Pancreas (tissue), 10 donors: ENCODE measurements at regions not wholly inside any gene's neighbourhood (a gene's known extent, or its start where the extent isn't known, plus 50 kb on each side); places are given as distances from the start of the nearest gene placed in this dataset.

Experiments used
- ATAC-seq, 4 donors: fragments of 200-7000 bp; cut with Tn5 transposase; one replicate each; pipeline versions ENCODE4 v1.8.0 to v1.9.1; 2020; ENCODE audit warnings: mild to moderate bottlenecking in 4 of 4, moderate library complexity in 4 of 4
- DNase-seq, 6 donors: peaks; one replicate each; pipeline ENCODE4 v3.0.0-alpha.2; 2020
- FAIRE-seq: peaks from 2 replicates; lab custom pipeline; 2012; peaks lifted over from hg19 to GRCh38; lab: Jason Lieb, UNC
- H3K27ac ChIP-seq, 4 donors: fragments of 200-600 bp; sonication (generic); 1 replicate in 3 of 4; 2 replicates in 1 of 4; pipeline versions ENCODE4 v1.5.0 to v1.8.0; 2020
- H3K27me3 ChIP-seq, 4 donors: fragments of 200-600 bp; one replicate each; pipeline ENCODE4 v1.8.0; 2021
- H3K36me3 ChIP-seq, 3 donors: fragments of 200-600 bp; sonication (generic) in 1 of 3; one replicate each; pipeline versions ENCODE4 v1.5.0 to v1.8.0; 2020 to 2021
- H3K4me1 ChIP-seq, 3 donors: fragments of 200-600 bp; one replicate each; pipeline ENCODE4 v1.8.0; 2021
- H3K4me3 ChIP-seq, 4 donors: fragments of 200-600 bp; sonication (generic) in 2 of 4; one replicate each; pipeline versions ENCODE4 v1.5.0 to v1.8.0; 2020 to 2021
- H3K9me3 ChIP-seq, 4 donors: fragments of 200-600 bp; one replicate each; pipeline ENCODE4 v1.8.0; 2021
- WGBS, 2 donors: extraction: QIAGEN DNeasy Blood & Tissue Kit; methylation state at CpG; one replicate each; pipeline ENCODE4 v1.1.7; 2013; 5-methylcytosine and 5-hydroxymethylcytosine counted together
- intact Hi-C, 3 donors: fragments of 100-400 bp; cut with DNase I; formaldehyde crosslinking; loops; one replicate each; pipeline versions ENCODE4 v1.11.1 to v1.14.2; 2022
- TF ChIP-seq, protein P1 (sequence below), 4 donors: fragments of 200-600 bp; sonication (generic) in 3 of 4; IDR thresholded peaks; one replicate each; pipeline versions ENCODE4 v1.5.0 to v1.8.0; 2021; ENCODE audit warnings: antibody characterized with exemption in 4 of 4
- donor health status: healthy with polysubstance abuse.
- donor health status: DM: no; HTN: no; CAD: no; lungs with moderate emphysema.
- donor health status: DM: no; HTN: no; CAD: no.
- donor health status: control.
- donor health status: control.
- donor health status: Bipolar disorder and iron deficiency.
- donor health status: DM: yes; HTN: yes; CAD: no.
- donor health status: DM: no; HTN: no; CAD: no.
- donor health status: DM: no; HTN: no; CAD: no.
- donor health status: DM: yes; HTN: yes; CAD: no.

DNA sequence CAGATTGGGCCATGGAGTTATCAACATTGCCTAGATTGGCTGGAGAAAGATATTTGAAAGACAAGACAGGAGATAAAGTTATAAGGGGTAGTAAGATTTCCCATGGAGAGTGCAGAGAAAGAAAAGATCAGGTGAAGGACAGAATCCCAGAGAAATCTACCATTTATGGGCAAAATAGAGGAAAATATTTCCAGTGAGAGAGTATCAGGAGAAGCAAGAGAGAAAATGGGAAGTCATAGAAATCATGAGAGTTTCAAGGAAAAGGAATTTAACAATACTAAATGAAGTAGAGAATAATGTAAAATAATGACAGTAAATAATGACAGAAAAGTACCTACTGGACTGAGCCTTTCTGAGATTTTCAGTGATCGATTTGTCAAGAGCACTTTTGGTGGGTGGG, 447.6 kb upstream of the CHST9 start:
- no peak for DNase-seq
- no peaks in the 10 kb centered on the region for H3K4me1 ChIP-seq
- 52 to 93% methylated on average over 1 of the region's 1 CpG for whole genome bisulfite sequencing, 2 donors
- intact Hi-C loops = no loop called here
- peaks cover 0 to 3% (median 0%) of the 10 kb centered on the region in 4 donors for H3K27me3 ChIP-seq
- H3K9me3 ChIP-seq = no peaks in the 10 kb centered on the region
- ATAC-seq = no peak
- TF ChIP-seq, protein P1, sequence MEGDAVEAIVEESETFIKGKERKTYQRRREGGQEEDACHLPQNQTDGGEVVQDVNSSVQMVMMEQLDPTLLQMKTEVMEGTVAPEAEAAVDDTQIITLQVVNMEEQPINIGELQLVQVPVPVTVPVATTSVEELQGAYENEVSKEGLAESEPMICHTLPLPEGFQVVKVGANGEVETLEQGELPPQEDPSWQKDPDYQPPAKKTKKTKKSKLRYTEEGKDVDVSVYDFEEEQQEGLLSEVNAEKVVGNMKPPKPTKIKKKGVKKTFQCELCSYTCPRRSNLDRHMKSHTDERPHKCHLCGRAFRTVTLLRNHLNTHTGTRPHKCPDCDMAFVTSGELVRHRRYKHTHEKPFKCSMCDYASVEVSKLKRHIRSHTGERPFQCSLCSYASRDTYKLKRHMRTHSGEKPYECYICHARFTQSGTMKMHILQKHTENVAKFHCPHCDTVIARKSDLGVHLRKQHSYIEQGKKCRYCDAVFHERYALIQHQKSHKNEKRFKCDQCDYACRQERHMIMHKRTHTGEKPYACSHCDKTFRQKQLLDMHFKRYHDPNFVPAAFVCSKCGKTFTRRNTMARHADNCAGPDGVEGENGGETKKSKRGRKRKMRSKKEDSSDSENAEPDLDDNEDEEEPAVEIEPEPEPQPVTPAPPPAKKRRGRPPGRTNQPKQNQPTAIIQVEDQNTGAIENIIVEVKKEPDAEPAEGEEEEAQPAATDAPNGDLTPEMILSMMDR (IDR thresholded peaks at IDR 0.05) = no peak
- H3K27ac ChIP-seq = no peak overlapping the region
- no peak for FAIRE-seq
- no peak overlapping the region for H3K4me3 ChIP-seq
- H3K36me3 ChIP-seq = no peaks in the 10 kb centered on the region

DNA sequence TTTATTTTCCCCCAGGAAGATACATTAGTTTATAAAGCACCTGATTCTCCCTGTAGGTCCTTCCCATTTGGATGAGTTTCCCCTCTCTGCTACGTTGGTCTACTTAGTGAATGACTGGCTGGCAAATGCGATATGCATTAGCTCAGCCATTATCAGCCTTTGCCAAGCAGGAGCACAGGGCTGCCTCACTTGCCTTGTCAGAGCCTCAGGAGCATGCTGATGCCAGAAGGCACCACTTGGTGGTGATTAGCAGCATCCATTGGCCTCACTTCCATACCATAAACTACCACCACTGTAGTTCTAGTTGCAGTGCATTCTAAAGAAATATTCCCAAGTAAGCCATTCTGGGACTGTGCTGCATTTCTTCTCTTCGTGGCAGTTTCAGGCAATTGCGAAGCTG, 442.8 kb upstream of the CHST9 start:
- ATAC-seq (no peak), DNase-seq (no peak), FAIRE-seq (no peak)
- no peaks in the 10 kb centered on the region for H3K4me1 ChIP-seq
- H3K27me3 ChIP-seq = peaks cover 0 to 3% (median 0%) of the 10 kb centered on the region in 4 donors
- no peak overlapping the region for H3K4me3 ChIP-seq
- no peaks in the 10 kb centered on the region for H3K9me3 ChIP-seq
- TF ChIP-seq, protein P1 (IDR thresholded peaks at IDR 0.05) = no peak
- no peaks in the 10 kb centered on the region for H3K36me3 ChIP-seq
- no peak overlapping the region for H3K27ac ChIP-seq
- intact Hi-C loops = no loop called here
- 55 to 68% methylated on average over 4 of the region's 4 CpGs for WGBS, 2 donors

DNA sequence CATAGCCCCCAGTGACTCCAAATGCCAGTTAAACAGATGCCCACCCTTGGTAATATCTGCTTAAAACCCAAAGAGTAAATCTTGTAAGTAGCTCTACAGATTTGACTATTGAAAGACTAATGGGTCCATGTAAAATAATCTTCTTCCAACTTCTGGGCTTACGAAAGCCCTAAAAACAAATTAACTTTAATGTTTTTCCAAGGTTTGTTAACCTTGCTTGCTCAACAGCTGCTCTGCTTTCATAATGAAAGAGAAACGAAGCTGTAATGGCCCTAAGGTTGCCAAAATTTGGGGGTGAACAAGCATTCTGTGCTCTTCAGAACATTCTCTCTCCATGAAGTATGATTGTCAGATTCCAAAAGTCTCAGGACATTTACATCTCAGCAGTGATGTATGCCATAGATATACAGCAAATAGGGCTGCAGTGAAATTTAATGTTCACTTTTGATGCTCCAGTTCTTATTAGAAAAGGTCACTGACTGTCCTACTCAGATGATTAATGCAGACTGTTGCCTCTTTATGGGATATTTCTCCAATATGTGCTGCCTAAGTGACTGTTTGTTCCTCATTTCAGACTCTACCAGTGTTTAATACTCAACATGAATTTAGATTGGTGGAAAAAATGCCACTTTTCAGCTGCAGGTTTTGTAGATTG, 436.3 kb upstream of the CHST9 start:
- H3K27ac ChIP-seq = no peak overlapping the region
- H3K4me1 ChIP-seq = peaks cover 0 to 3% (median 0%) of the 10 kb centered on the region in 3 donors
- no peak for DNase-seq
- 60 to 70% methylated on average over 2 of the region's 2 CpGs for WGBS, 2 donors
- H3K4me3 ChIP-seq = no peak overlapping the region
- no peak for ATAC-seq
- H3K36me3 ChIP-seq = no peaks in the 10 kb centered on the region
- no peaks in the 10 kb centered on the region for H3K27me3 ChIP-seq
- no peak for FAIRE-seq
- H3K9me3 ChIP-seq = no peaks in the 10 kb centered on the region
- TF ChIP-seq, protein P1 (IDR thresholded peaks at IDR 0.05) = no peak
- intact Hi-C loops = no loop called here

DNA sequence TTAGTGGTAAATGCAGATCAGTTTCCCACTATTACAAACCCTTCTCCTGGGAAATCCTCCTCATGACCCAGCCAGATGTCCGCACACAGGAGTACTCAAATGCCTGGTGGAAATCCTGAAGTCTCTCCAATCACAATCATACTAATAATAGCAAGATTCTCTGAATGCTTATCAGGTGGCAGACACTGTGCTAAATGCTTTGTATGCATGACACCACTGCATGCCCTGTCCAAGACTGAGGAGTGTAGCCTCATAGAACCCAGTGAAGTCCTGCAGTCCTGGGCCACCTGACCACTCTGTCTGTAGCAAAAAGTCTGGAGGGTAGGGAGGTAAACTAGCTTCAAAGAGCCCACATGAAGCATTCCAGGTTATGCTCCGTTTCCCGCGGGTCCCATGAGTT, 434.8 kb upstream of the CHST9 start:
- 83 to 91% methylated on average over 4 of the region's 4 CpGs for WGBS, 2 donors
- FAIRE-seq = no peak

More for the DNA sequence above, 434.8 kb upstream of the CHST9 start:
- H3K9me3 ChIP-seq = no peaks in the 10 kb centered on the region
- H3K27ac ChIP-seq = no peak overlapping the region
- TF ChIP-seq, protein P1 (IDR thresholded peaks at IDR 0.05) = no peak
- no peak overlapping the region for H3K4me3 ChIP-seq
- DNase-seq (no peak), ATAC-seq (no peak)
- no peaks in the 10 kb centered on the region for H3K27me3 ChIP-seq
- peaks cover 0 to 3% (median 0%) of the 10 kb centered on the region in 3 donors for H3K4me1 ChIP-seq
- no peaks in the 10 kb centered on the region for H3K36me3 ChIP-seq
- intact Hi-C loops = no loop called here
